GM18858 (cell line): ENCODE measurements at regions not wholly inside any gene's neighbourhood (a gene's known extent, or its start where the extent isn't known, plus 50 kb on each side); places are given as distances from the start of the nearest gene placed in this dataset.

Experiments
- ATAC-seq: cut with Tn5 transposase; IDR thresholded peaks from one replicate; pipeline ENCODE4 v1.9.1; 2021; ENCODE audit not compliant: unreplicated experiment

GRCh38 chr10:131726967-131727366 is 173.8 kb upstream of the PPP2R2D start:
- ATAC-seq: no peak

DNA sequence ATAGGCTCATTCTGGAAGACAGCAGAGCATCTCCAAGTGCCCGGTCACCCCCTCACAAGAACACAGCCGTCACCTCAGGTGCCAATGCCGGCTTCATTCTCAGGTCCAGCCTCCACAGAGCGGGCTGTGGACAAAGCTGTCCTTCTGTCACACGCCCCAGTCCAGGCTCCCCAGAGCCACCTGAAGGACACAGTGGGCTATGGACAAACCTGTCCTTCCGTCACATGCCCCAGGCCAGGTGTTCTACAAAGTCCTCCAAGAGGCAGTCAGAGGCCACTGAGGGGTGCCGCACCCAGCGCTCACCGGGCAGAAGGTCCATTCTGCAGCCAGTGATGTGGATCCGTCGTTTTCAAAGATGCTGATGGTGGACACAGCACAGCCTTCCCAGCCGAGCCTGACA is 173.2 kb upstream of the PPP2R2D start:
- ATAC-seq: no peak

GRCh38 chr10:131728286-131729228 is 172.3 kb upstream of the PPP2R2D start:
- ATAC-seq: no peak

DNA sequence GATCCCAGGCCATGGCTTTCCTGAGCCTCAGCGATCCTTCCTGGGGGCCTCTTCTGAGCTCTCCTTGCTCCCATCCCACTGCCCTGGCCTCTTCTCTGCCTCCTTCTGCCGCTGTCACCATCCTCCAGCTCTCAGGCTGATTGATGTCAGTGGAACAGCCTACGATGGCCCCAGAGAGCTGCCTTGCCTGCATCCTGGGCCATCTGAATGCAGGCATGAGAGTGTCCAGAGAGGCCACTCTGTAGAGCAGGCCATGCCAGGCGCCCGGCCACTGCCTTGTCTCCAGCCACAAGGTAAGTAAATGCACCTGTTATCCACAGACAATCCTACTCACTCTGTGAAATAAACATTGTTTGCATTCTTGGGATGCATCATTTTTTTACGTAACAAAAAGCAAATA is 171.4 kb upstream of the PPP2R2D start:
- no peak for ATAC-seq

DNA sequence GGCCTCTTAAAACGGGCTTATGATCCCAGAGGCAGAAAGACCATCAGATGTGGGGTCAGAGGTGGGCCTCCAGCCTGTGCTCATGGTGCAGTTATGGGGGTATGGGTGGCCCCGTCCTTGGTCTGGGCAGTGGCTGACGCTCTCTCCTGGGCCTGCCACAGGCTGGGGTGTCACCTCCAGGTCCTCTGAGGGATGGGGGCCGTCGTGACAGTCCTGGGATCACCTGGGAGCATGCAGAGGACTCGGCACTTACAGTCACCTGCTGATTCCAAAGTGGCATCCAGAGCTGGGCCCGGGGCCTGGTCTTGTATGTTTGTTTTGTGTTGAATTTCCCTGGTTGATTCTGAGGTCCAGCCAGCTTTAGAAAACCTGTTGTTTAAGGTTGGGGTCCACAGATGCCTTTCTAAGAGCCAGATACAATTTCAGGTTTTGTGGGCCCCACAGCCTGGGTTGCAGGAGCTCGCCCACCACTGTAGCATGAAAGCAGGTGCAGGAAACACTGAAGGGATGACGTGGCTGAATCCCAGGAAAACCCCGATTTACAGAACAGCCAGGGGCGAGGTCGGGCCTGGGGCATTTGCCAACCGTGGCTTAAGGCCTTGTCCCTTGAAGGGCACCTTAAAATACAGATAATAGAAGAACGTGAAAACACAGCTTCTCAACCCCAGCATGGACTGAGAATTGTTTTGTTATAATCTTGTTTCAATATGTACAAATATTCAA is 170.7 kb upstream of the PPP2R2D start:
- ATAC-seq: no peak

DNA sequence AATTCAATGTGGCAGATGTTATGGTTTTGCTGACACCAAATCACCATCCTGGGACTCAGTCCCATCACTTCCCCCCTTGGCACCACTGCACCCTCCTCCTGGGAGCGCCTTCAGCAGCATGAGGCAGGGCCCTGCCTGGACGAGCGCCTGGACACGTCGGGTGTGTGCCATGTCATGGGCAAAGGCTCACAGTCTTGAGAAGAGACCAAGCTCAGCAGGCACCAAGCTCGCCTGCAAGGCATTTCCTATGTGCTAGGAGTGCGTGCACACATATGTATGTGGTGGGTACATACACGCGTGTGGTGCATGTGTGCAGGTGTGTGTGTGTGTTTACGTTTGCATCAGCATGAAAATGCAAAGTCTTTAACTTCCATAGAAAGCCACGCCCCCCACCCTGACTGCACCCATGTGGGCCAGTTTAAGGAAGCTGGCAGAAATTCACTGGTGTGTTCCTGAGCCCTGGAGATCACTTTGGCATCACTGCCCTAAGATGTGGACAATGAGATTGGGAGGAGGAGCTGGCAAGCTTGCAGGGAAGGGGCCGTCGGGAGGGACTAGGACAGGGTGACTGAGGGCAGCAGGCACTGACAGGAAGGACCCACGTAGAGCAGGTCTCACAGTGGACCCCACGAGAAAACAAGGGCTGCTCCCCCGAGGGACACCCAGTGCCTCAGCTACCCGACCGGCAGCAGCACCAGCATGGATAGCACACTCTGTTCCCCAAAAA is 169.9 kb upstream of the PPP2R2D start:
- no peak for ATAC-seq

DNA sequence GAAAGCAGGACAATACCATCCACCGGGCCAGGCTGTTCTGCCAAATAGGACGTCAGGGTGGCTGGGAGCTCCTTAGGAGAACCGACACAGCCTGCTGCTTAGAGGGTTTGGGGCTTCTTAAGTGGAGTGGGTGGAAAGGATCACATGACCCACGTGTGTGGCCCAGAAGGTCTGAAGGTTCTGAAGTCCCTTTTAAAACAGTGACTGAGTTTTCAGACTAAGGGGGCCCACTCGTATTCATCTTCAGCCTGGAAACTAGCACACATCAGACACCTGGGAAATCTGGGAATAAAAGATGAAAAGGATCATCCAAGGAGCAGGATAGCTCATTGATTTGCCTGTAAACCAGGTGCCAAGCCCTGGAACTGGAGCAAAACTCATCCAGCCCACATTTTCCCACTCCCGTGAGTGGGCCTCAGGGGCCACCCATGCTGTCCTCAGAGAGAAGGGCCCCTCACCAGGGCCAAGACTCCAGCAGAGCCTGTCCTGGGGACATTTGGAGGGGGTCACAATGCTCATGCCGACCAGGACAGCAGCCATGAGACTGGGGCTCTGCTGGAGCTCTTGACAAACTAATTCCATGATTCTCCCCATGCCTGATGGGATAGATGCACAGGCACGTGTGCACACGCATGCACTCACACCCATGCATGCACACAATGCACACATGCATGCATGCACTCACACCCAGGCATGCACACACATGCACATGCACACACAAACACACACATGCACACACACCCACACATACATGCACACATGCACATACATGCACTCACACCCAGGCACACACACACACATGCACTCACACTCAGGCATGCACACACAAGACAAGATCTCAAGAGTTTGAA is 168.8 kb upstream of the PPP2R2D start:
- no peak for ATAC-seq

- ATAC-seq: no peak
Observed at GRCh38 chr10:131732631-131733127, 168.1 kb upstream of the PPP2R2D start.

DNA sequence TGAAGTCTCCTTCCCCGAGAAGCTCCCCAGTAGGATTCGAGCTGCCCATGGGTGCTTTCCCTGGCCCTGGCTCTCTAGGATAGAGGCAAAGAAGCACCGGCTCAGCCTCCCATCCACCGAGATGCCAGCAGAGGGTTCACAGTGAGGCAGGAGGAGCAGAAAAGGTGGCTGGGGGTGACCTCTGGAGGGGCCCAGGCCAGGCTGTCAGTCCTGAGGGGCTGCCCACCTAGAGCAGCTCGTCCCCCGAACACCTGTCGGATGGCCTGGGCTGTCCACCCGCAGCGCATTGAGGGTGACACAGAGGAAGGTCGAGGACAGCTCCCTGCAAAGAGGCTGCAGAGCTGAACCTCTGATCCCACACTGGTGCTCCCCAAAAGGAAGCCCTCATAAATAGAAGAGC is 167.2 kb upstream of the PPP2R2D start:
- no peak for ATAC-seq

DNA sequence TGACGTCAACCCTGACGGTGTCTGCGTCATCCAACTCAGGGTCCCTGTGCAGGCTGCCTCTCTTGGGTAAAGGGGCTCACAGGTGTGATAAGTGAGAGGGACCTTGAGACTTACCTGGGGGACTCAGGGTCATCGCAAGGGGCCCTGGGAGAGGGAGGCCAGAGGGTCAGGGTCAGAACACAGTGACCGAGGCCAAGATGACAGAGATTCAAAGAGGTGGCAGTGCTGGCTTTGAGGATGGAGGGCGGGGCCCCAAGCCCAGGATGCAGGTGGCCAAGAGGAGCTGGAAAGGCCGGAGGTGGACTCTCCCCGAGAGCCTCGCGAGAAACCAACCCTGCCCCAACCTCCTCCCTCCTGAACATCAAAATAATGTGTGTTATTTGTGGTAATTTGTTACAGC is 165.2 kb upstream of the PPP2R2D start:
- no peak for ATAC-seq

DNA sequence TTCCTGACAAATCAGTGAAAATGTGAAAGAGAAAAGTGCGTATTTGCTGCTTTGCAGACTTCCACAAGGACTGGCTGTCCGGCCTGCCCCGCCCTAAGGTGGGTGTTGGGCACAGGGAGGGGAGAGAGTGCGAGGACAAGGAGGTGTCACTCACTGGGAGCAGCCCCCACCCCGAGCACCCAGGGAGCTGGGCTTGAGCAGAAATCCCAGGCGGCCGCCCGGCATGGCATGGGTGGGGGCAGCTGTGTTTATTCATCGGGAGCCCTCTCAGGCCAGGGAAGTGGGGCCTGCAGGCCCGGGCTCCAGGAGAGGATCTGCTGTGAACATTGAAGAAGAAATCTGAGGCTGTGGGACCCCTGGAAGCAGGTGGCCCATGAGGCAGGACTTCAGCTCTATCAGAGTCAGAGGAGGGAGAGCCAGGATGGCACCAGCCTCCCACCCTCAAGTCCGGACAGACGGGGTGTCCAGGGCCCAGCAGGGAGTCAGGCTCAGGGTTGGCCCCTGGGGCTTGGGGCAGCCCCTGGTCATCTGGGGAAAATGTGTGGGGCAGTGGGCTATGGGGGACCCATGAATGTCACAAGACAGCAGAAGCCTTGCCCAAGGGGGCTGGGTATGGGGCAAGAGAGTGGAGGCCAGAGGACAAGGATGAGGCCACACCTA is 164.4 kb upstream of the PPP2R2D start:
- ATAC-seq: no peak

DNA sequence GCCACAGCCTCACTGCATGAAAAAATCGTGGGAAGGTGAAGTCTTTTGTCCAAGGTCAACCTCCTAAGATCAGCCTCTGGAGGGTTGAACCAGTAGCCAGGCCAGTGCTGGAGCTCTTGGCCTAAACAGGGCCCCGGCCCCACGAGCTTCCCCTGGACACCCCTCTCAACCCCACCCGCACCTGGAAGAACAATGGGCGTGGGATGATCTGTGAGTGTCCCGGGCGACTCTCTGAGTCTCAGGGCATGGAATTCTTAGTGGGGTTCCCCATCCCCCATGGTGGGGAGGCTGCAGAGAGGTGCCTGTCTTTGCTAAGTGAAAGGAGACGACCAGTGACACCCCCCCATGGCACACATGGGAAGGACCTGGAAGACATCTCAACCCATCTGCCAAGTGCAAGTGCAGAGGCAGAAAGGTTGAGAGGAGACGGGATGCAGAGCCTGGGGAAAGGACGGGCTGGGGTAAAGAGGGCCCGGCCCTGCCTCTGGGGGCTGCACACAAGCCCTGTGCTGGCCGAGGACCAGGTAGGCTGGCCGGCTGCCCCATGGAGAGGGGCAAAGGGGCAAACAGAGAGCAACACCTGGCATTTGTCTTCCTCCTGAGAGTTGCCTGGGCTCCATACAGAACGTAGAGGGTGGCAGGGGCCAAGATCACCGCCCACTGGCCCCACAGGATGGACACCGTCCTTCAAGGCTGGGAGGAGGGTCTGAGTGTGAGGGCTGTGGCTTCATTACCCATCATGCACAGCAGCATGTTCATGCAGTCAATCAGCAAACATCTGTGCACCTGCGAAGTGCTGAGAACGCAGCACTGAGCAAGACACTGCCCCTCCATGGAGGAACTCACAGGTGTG is 163.0 kb upstream of the PPP2R2D start:
- ATAC-seq: no peak

DNA sequence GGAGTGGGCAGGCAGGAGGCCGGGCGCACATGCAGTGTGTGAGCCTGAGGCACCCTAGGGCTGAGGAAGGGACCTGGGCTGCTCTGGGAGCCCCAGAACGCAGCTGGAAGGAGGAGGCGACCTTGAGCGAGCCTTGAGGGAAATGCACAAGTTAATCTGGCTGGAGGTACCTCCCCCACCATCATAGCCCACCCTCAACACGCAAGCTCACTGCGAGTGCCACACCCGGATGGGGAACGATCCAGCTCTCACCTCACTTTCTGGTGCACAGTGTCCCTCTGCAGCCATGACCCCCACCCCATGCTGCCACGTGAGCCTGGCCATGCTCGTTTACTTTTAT is 162.4 kb upstream of the PPP2R2D start:
- ATAC-seq: no peak

GRCh38 chr10:131739206-131739605 is 161.6 kb upstream of the PPP2R2D start:
- ATAC-seq: no peak

DNA sequence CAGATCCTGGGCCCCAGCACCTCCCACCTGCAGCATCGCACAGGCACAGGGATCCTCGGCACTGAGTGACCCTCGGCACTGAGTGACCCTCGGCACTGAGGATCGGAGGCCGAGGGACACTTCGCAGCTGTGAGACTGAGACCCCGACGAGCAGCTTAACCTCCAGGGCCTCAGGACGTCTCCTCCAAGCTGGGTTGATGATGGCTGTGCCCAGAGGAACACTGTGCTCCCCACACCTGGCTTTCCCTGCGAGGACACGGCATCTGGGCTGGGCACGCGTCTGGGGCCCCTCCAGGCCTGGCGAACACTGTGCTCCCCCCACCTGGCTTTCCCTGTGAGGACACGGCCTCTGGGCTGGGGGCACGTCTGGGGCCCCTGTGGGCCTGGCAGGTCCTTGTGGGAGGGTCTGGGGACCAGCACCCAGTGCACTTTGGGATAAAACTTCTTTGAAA is 158.3 kb upstream of the PPP2R2D start:
- ATAC-seq: no peak

GRCh38 chr10:131743190-131744151 is 157.3 kb upstream of the PPP2R2D start:
- no peak for ATAC-seq

DNA sequence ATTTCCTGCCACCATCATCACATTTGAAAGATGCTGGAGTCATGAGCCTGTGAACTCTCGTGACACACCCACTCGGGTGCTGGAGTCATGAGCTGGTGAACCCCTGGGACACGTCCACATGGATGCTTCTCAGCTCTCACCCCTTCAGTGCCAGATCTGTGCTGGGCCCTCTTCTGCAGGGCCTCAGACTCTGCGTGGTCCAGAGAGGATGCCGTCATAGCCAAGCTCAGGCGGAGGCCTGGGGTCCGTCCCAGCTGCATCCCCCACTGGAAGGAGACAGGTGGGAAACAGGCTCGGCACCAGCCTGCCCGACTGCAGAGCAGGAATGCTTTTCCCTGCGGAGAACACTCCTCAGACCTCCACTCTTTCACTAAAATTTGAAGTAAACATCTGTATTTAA is 156.5 kb upstream of the PPP2R2D start:
- no peak for ATAC-seq

GRCh38 chr10:131745591-131745990 is 155.2 kb upstream of the PPP2R2D start:
- no peak for ATAC-seq
